ENCODE measurements at regions not wholly inside any gene's neighbourhood (a gene's known extent, or its start where the extent isn't known, plus 50 kb on each side); places are given as distances from the start of the nearest gene placed in this dataset.

GRCh38 chr20:7610681-7611080, 329.6 kb downstream of the HAO1 start:
- DNase-seq: no peak

GRCh38 chr20:7617797-7618196, 322.5 kb downstream of the HAO1 start:
- DNase-seq: no peak

- DNase-seq: no peak
Observed at GRCh38 chr20:7622399-7622961, 317.8 kb downstream of the HAO1 start.

GRCh38 chr20:7624886-7625285, 315.4 kb downstream of the HAO1 start:
- DNase-seq: no peak

- DNase-seq: no peak
Observed at GRCh38 chr20:7627734-7628663, 312.3 kb downstream of the HAO1 start.

- DNase-seq: no peak
Observed at GRCh38 chr20:7629880-7630279, 310.4 kb downstream of the HAO1 start.

- DNase-seq: no peak
Observed at GRCh38 chr20:7637184-7637583, 303.1 kb downstream of the HAO1 start.

GRCh38 chr20:7650086-7650879, 290.0 kb downstream of the HAO1 start:
- no peak for DNase-seq

GRCh38 chr20:7654231-7654630, 286.0 kb downstream of the HAO1 start:
- no peak for DNase-seq

GRCh38 chr20:7656687-7657467, 283.4 kb downstream of the HAO1 start:
- DNase-seq: no peak

- DNase-seq: no peak
Observed at GRCh38 chr20:7657569-7657968, 282.7 kb downstream of the HAO1 start.

- DNase-seq: no peak
Observed at GRCh38 chr20:7660165-7660564, 280.1 kb downstream of the HAO1 start.

- no peak for DNase-seq
Observed at GRCh38 chr20:7665376-7665775, 274.9 kb downstream of the HAO1 start.

- DNase-seq: no peak
Observed at GRCh38 chr20:7667194-7667593, 273.1 kb downstream of the HAO1 start.

- DNase-seq: no peak
Observed at GRCh38 chr20:7672571-7672970, 267.7 kb downstream of the HAO1 start.

- DNase-seq: no peak
Observed at GRCh38 chr20:7673841-7674240, 266.4 kb downstream of the HAO1 start.

GRCh38 chr20:7682916-7683315, 257.3 kb downstream of the HAO1 start:
- DNase-seq: no peak

- no peak for DNase-seq
Observed at GRCh38 chr20:7687065-7687464, 253.2 kb downstream of the HAO1 start.

- DNase-seq: no peak
Observed at GRCh38 chr20:7689151-7689550, 251.1 kb downstream of the HAO1 start.

GRCh38 chr20:7691647-7692269, 248.5 kb downstream of the HAO1 start:
- no peak for DNase-seq

- DNase-seq: no peak
Observed at GRCh38 chr20:7692478-7692877, 247.8 kb downstream of the HAO1 start.
